Thyroid gland (tissue), 4 donors: ENCODE measurements at regions not wholly inside any gene's neighbourhood (a gene's known extent, or its start where the extent isn't known, plus 50 kb on each side); places are given as distances from the start of the nearest gene placed in this dataset.

ENCODE experiments used
- DNase-seq, 2 donors: peaks; one replicate each; pipeline ENCODE4 v3.0.0-alpha.2; 2019
- H3K27ac ChIP-seq, 3 donors: fragments of 200-600 bp; sonication (generic); 1 replicate in 2 of 3; 2 replicates in 1 of 3; pipeline ENCODE4 v1.5.1; 2016 to 2019; ENCODE audit warnings: mild to moderate bottlenecking in 1 of 3, moderate library complexity in 1 of 3
- H3K27me3 ChIP-seq: fragments of 200-600 bp; sonication (generic); one replicate; pipeline ENCODE4 v1.5.1; 2019
- H3K36me3 ChIP-seq, 2 donors: fragments of 200-600 bp; sonication (generic); one replicate each; pipeline ENCODE4 v1.5.1; 2016 to 2019
- H3K4me1 ChIP-seq, 2 donors: fragments of 200-600 bp; sonication (generic); one replicate each; pipeline ENCODE4 v1.5.1; 2017 to 2019
- H3K4me3 ChIP-seq, 3 donors: fragments of 200-600 bp; sonication (generic); replicated peaks in 1 of 3; 1 replicate in 2 of 3; 2 replicates in 1 of 3; pipeline ENCODE4 v1.5.1; 2016; ENCODE audit warnings: mild to moderate bottlenecking in 1 of 3
- H3K9me3 ChIP-seq: fragments of 200-600 bp; sonication (generic); one replicate; pipeline ENCODE4 v1.5.1; 2017
- CTCF ChIP-seq, 6 experiments: fragments of 200-600 bp in 3 of 6; fragments of 450-650 bp in 3 of 6; sonication (generic) in 3 of 6; IDR thresholded peaks; one replicate each; pipeline ENCODE4 v1.5.1; 2016 to 2019; ENCODE audit warnings: antibody characterized with exemption in 6 of 6, mild to moderate bottlenecking in 2 of 6, inconsistent platforms in 1 of 6, moderate library complexity in 1 of 6
- POLR2A ChIP-seq, 2 donors: fragments of 450-650 bp; IDR thresholded peaks; one replicate each; pipeline ENCODE4 v1.6.1; 2017; ENCODE audit warnings: antibody characterized with exemption in 2 of 2, mild to moderate bottlenecking in 2 of 2, moderate library complexity in 1 of 2
- WGBS, 2 donors: methylation state at CpG; one replicate each; pipeline ENCODE4 v1.1.5; 2017; 5-methylcytosine and 5-hydroxymethylcytosine counted together
- intact Hi-C: fragments of 100-400 bp; cut with DNase I; formaldehyde crosslinking; loops from one replicate; pipeline ENCODE4 v1.15.1; 2023

GRCh38 chr18:43805646-43806194 is 528.4 kb upstream of the SYT4 start:
- H3K9me3 ChIP-seq, result no peaks in the 10 kb centered on the region
- intact Hi-C loops, result no loop called here
- peaks cover 0 to 3% of the 10 kb centered on the region in 2 donors for H3K4me1 ChIP-seq
- WGBS, 2 donors, result 27 to 56% methylated on average over 5 of the region's 5 CpGs
- no peaks in the 10 kb centered on the region for H3K36me3 ChIP-seq
- no peak overlapping the region for H3K4me3 ChIP-seq
- no peak overlapping the region for H3K27ac ChIP-seq
- TF ChIP-seq CTCF (IDR thresholded peaks at IDR 0.05) (no peak), POLR2A (IDR thresholded peaks at IDR 0.05) (no peak)
- peak; percentile 58 to 64 for DNase-seq
- H3K27me3 ChIP-seq, result no peaks in the 10 kb centered on the region

DNA sequence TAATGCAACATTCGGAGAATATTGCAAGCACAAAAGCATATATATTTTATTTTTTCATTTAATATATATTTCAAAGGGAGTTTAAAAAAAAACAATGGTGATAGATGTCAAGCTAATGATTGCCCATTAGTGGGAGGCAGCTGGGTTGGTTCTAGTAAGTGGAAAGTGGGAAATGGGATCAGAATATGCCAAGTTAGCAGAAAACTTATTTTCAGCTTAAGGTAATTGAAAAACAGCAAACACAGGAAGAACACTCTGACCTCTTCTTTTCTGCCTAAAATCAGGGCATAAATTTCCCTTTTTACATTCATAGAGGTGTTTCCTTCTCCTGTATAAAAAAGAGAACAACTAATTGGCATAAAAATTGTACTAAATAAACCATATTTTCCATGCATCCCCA is 535.3 kb upstream of the SYT4 start:
- no peaks in the 10 kb centered on the region for H3K27me3 ChIP-seq
- no peaks in the 10 kb centered on the region for H3K36me3 ChIP-seq
- intact Hi-C loops, result no loop called here
- no peaks in the 10 kb centered on the region for H3K9me3 ChIP-seq
- no peak for DNase-seq
- H3K4me1 ChIP-seq, result no peaks in the 10 kb centered on the region
- 93 to 97% methylated on average over 1 of the region's 1 CpG for WGBS, 2 donors
- H3K4me3 ChIP-seq, result no peak overlapping the region
- no peak overlapping the region for H3K27ac ChIP-seq
- TF ChIP-seq POLR2A (IDR thresholded peaks at IDR 0.05), result no peak
- TF ChIP-seq CTCF (IDR thresholded peaks at IDR 0.05), result no peak

GRCh38 chr18:43819397-43819796 is 542.1 kb upstream of the SYT4 start:
- Histone ChIP-seq H3K4me3 (no peak overlapping the region), H3K36me3 (no peaks in the 10 kb centered on the region), H3K4me1 (no peaks in the 10 kb centered on the region), H3K27ac (no peak overlapping the region), H3K27me3 (no peaks in the 10 kb centered on the region), H3K9me3 (no peaks in the 10 kb centered on the region)
- 74 to 83% methylated on average over 1 of the region's 1 CpG for WGBS, 2 donors
- no peak for DNase-seq
- intact Hi-C loops, result no loop called here
- TF ChIP-seq POLR2A (IDR thresholded peaks at IDR 0.05) (no peak), CTCF (IDR thresholded peaks at IDR 0.05) (no peak)

DNA sequence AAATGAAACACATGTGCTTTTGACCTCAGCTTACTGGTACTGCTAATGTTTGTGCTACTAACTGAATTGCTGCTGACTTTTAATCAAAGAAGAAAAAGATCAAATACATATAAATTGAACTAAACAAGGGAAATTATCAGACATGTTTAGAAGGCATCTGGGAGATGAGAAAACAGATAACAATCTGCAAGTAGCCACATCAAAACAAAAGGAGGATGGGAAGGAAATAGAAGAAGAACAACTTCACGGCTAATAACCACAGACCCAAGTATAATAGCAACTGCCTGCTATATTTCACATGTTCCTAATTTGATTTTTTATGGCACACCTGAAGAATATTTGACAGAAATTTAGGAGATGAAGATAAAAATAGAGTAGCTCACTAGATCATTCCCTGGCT is 542.6 kb upstream of the SYT4 start:
- Histone ChIP-seq H3K4me3 (no peak overlapping the region), H3K27me3 (no peaks in the 10 kb centered on the region), H3K9me3 (no peaks in the 10 kb centered on the region), H3K4me1 (no peaks in the 10 kb centered on the region), H3K27ac (no peak overlapping the region), H3K36me3 (no peaks in the 10 kb centered on the region)
- DNase-seq, result no peak
- intact Hi-C loops, result no loop called here
- TF ChIP-seq POLR2A (IDR thresholded peaks at IDR 0.05) (no peak), CTCF (IDR thresholded peaks at IDR 0.05) (no peak)
- 70 to 80% methylated on average over 1 of the region's 1 CpG for WGBS, 2 donors

DNA sequence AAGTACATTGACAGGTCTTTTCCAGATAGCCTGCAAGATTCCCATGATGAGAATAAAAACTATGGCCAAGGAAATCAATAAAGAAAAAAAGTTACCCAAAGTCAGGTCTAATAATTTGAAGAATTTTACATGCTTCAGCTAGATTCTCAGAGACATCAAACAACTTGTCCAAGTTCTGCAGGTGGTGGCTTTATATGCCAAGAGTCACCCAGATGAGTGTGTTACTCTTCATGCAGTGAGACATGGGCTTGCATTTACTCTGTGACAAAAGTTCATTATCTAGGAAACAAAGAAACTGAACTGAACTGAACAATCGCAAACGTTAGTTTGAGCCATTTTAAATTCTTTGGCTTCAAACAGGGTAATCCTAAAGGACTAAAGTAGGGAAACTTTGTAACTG is 548.5 kb upstream of the SYT4 start:
- DNase-seq, result no peak
- Histone ChIP-seq H3K4me3 (no peak overlapping the region), H3K27ac (no peak overlapping the region), H3K36me3 (no peaks in the 10 kb centered on the region), H3K27me3 (no peaks in the 10 kb centered on the region), H3K4me1 (no peaks in the 10 kb centered on the region), H3K9me3 (no peaks in the 10 kb centered on the region)
- TF ChIP-seq CTCF (IDR thresholded peaks at IDR 0.05), result no peak
- WGBS, 2 donors, result 68 to 84% methylated on average over 2 of the region's 2 CpGs
- intact Hi-C loops, result no loop called here
